ENCODE measurements at regions not wholly inside any gene's neighbourhood (a gene's known extent, or its start where the extent isn't known, plus 50 kb on each side); places are given as distances from the start of the nearest gene placed in this dataset.

DNA sequence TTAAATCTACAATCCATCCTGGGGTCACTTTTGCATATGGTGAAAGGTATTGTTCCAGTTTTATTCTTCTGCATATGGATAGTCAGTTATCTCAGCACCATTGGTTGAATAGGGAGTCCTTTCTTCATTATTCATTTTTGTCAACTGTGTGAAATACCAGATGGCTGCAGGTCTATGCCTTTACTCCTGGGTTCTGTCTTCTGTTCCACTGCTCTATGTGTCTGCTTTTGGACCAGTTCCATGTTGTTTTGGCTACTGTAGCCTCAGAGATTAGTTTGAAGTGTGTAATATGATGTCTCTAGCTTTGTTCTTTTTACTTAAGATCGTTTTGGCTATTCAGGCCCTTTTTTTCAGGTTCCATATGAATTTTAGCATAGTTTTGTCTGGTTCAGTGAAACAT, 795.8 kb downstream of the OTOL1 start:
- H3K27ac ChIP-seq (ENCODE audit: poor library complexity, severe bottlenecking), result no peak overlapping the region
- ATAC-seq (ENCODE audit: low read depth) (no peak), DNase-seq (ENCODE audit: low spot score) (no peak)

DNA sequence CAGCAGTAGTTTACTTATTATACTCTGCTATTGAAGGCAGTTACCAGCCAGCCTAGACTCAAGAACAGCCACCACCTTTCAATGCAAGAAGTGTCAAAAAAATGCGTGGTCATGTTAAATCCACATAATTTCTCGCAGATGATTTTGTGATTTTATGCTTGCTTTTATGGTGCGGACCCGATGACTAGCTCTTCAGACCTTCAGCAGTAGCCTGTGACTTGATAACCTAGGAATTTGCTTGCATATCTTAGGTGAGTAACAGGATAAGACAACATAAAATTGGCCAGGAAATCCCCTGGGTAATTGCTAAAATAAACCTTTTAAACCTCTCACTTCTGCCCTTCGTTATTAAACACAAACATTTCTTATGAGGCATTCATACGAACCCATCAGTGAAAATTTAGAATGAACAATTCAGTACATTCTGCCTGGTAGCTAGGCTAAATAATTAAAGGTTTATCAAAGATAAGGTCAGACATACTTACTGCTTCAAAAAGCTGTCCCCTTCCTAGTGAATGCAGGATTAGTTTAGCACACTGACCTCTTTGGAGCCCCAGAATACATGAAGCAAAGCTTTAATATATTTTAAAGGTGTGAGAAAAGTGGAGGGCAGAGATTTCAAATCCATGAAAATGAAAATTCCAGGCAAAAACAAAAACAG, 798.8 kb downstream of the OTOL1 start:
- Histone ChIP-seq H3K36me3 (ENCODE audit: low read depth) (no peaks in the 10 kb centered on the region; the same call in 1 of the 2 replicates), H3K27me3 (ENCODE audit: insufficient read depth, poor library complexity, severe bottlenecking) (no peaks in the 10 kb centered on the region), H3K4me3 (ENCODE audit: severe bottlenecking) (no peak overlapping the region), H3K4me1 (ENCODE audit: insufficient read depth, poor library complexity, severe bottlenecking) (peaks cover 21% of the 10 kb centered on the region), H3K9me3 (ENCODE audit: severe bottlenecking) (no peaks in the 10 kb centered on the region), H3K27ac (ENCODE audit: poor library complexity, severe bottlenecking) (peak overlapping the region; percentile 85)
- TF ChIP-seq, protein P1, sequence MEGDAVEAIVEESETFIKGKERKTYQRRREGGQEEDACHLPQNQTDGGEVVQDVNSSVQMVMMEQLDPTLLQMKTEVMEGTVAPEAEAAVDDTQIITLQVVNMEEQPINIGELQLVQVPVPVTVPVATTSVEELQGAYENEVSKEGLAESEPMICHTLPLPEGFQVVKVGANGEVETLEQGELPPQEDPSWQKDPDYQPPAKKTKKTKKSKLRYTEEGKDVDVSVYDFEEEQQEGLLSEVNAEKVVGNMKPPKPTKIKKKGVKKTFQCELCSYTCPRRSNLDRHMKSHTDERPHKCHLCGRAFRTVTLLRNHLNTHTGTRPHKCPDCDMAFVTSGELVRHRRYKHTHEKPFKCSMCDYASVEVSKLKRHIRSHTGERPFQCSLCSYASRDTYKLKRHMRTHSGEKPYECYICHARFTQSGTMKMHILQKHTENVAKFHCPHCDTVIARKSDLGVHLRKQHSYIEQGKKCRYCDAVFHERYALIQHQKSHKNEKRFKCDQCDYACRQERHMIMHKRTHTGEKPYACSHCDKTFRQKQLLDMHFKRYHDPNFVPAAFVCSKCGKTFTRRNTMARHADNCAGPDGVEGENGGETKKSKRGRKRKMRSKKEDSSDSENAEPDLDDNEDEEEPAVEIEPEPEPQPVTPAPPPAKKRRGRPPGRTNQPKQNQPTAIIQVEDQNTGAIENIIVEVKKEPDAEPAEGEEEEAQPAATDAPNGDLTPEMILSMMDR (IDR thresholded peaks at IDR 0.05; ENCODE audit: poor library complexity, severe bottlenecking), result no peak
- DNase-seq (ENCODE audit: low spot score), result no peak
- ATAC-seq (ENCODE audit: low read depth), result peak; percentile 100

More for the DNA sequence above, 795.8 kb downstream of the OTOL1 start:
- Histone ChIP-seq H3K9me3 (ENCODE audit: severe bottlenecking) (no peaks in the 10 kb centered on the region), H3K36me3 (ENCODE audit: low read depth) (no peaks in the 10 kb centered on the region; the same call in 1 of the 2 replicates), H3K4me1 (ENCODE audit: insufficient read depth, poor library complexity, severe bottlenecking) (peaks cover 21% of the 10 kb centered on the region), H3K4me3 (ENCODE audit: severe bottlenecking) (no peak overlapping the region), H3K27me3 (ENCODE audit: insufficient read depth, poor library complexity, severe bottlenecking) (no peaks in the 10 kb centered on the region)
- TF ChIP-seq, protein P1 (IDR thresholded peaks at IDR 0.05; ENCODE audit: poor library complexity, severe bottlenecking), result no peak

DNA sequence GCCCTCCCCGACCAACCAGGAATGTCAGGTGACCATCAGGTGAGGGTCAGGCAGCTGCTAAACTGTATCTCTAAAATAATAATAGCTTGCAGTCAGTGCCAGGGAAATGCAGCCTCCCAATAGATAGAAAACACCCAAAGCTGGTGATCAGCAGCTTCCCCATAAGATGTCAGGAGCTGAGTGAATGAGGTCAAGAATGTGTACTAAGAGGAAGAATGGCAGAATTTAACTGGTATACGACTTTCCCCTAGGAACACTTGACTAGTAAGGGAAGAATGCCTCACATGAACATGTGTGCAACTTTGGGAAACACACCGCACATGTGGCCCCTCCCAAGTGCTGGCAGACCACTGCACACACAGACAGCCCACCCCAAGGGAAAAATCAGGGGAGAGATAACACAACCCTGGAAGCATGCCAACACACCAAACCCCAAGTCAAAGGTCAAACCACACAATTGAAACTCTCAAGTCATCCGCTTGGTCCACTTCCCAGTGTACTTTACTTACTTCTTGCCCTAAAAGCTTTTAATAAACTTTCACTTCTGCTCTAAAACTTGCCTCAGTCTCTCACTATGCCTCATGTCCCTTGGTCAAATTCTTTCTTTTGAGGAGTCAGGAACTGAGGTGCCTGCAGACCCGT, 806.5 kb downstream of the OTOL1 start:
- no peaks in the 10 kb centered on the region for H3K36me3 ChIP-seq (ENCODE audit: low read depth)
- TF ChIP-seq, protein P1 (IDR thresholded peaks at IDR 0.05; ENCODE audit: poor library complexity, severe bottlenecking), result no peak
- H3K4me3 ChIP-seq (ENCODE audit: severe bottlenecking), result no peak overlapping the region
- H3K27ac ChIP-seq (ENCODE audit: poor library complexity, severe bottlenecking), result no peak overlapping the region
- DNase-seq (ENCODE audit: low spot score), result no peak
- no peaks in the 10 kb centered on the region for H3K27me3 ChIP-seq (ENCODE audit: insufficient read depth, poor library complexity, severe bottlenecking)
- no peak for ATAC-seq (ENCODE audit: low read depth)
- H3K9me3 ChIP-seq (ENCODE audit: severe bottlenecking), result no peaks in the 10 kb centered on the region
- H3K4me1 ChIP-seq (ENCODE audit: insufficient read depth, poor library complexity, severe bottlenecking), result peaks cover 7% of the 10 kb centered on the region

DNA sequence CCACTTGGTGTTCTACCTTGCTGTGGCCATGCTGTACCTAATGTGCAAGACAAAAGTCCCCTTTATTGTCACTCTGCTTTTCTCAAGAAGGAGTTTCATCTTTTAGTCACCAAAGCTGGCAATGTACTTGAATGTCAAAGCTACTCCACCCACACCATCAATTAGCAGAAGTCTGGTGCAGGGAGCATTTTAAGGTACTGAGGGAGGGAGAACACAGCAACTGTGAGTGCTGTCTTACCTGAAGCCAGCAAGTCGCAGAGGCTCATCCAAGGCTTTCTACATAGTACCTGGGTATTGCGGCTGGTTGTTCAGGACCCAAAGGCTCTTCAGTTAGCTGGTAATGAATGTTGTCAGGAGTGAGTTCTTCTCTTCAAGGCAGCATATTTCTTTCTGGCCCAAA, 820.4 kb downstream of the OTOL1 start:
- Histone ChIP-seq H3K4me1 (ENCODE audit: insufficient read depth, poor library complexity, severe bottlenecking) (no peaks in the 10 kb centered on the region), H3K27me3 (ENCODE audit: insufficient read depth, poor library complexity, severe bottlenecking) (no peaks in the 10 kb centered on the region), H3K36me3 (ENCODE audit: low read depth) (no peaks in the 10 kb centered on the region), H3K27ac (ENCODE audit: poor library complexity, severe bottlenecking) (no peak overlapping the region), H3K4me3 (ENCODE audit: severe bottlenecking) (no peak overlapping the region), H3K9me3 (ENCODE audit: severe bottlenecking) (no peaks in the 10 kb centered on the region)
- no peak for DNase-seq (ENCODE audit: low spot score)
- TF ChIP-seq, protein P1 (IDR thresholded peaks at IDR 0.05; ENCODE audit: poor library complexity, severe bottlenecking), result no peak
- no peak for ATAC-seq (ENCODE audit: low read depth)

DNA sequence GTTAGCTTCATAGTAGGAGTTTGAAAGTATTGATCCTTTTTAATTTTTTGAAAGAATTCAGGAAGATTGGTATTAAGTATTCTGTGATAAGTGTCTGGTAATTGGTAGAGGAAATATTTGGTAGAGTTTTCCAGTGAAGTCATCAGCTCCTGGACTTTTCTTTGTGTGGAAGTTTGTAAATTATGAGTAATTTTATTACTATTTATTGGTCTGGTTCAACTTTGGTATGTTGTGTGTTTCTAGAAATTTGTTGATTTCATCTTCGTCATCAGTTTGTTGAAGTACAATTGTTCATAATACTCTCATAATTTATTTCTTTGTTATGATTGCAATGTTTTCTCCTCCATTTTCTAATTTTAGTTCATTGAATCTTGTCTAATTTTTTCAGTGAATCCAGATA, 832.0 kb downstream of the OTOL1 start:
- no peaks in the 10 kb centered on the region for H3K27me3 ChIP-seq (ENCODE audit: insufficient read depth, poor library complexity, severe bottlenecking)
- TF ChIP-seq, protein P1 (IDR thresholded peaks at IDR 0.05; ENCODE audit: poor library complexity, severe bottlenecking), result no peak
- H3K4me1 ChIP-seq (ENCODE audit: insufficient read depth, poor library complexity, severe bottlenecking), result no peaks in the 10 kb centered on the region
- H3K36me3 ChIP-seq (ENCODE audit: low read depth), result no peaks in the 10 kb centered on the region
- H3K27ac ChIP-seq (ENCODE audit: poor library complexity, severe bottlenecking), result no peak overlapping the region
- ATAC-seq (ENCODE audit: low read depth) (no peak), DNase-seq (ENCODE audit: low spot score) (no peak)
- no peaks in the 10 kb centered on the region for H3K9me3 ChIP-seq (ENCODE audit: severe bottlenecking)
- H3K4me3 ChIP-seq (ENCODE audit: severe bottlenecking), result no peak overlapping the region

Data from RWPE2 (cell line).